ENCODE measurements at regions not wholly inside any gene's neighbourhood (a gene's known extent, or its start where the extent isn't known, plus 50 kb on each side); places are given as distances from the start of the nearest gene placed in this dataset.

GRCh38 chr4:66330125-66330524 is 659.8 kb upstream of the EPHA5 start:
- no peak for DNase-seq
- Histone ChIP-seq H3K27me3 (no peaks in the 10 kb centered on the region), H3K4me3 (no peak overlapping the region), H3K9me3 (no peaks in the 10 kb centered on the region), H3K36me3 (no peaks in the 10 kb centered on the region), H3K27ac (no peak overlapping the region), H3K4me1 (no peaks in the 10 kb centered on the region)
- no peak for TF ChIP-seq CTCF (IDR thresholded peaks at IDR 0.05)
- intact Hi-C loops (cut with DNase I; ENCODE audit: low total_unique reads) = no loop called here

GRCh38 chr4:66328803-66329574 is 658.7 kb upstream of the EPHA5 start:
- Histone ChIP-seq H3K4me3 (no peak overlapping the region), H3K36me3 (no peaks in the 10 kb centered on the region), H3K9me3 (no peaks in the 10 kb centered on the region), H3K4me1 (no peaks in the 10 kb centered on the region), H3K27me3 (no peaks in the 10 kb centered on the region), H3K27ac (no peak overlapping the region)
- DNase-seq = no peak
- intact Hi-C loops (cut with DNase I; ENCODE audit: low total_unique reads) = no loop called here
- TF ChIP-seq CTCF (IDR thresholded peaks at IDR 0.05) = no peak

GRCh38 chr4:66307641-66308438 is 637.6 kb upstream of the EPHA5 start:
- H3K9me3 ChIP-seq = no peaks in the 10 kb centered on the region
- DNase-seq = no peak
- H3K27ac ChIP-seq = no peak overlapping the region
- no peaks in the 10 kb centered on the region for H3K4me1 ChIP-seq
- no peaks in the 10 kb centered on the region for H3K36me3 ChIP-seq
- no peak overlapping the region for H3K4me3 ChIP-seq
- TF ChIP-seq CTCF (IDR thresholded peaks at IDR 0.05) = no peak
- intact Hi-C loops (cut with DNase I; ENCODE audit: low total_unique reads) = no loop called here
- no peaks in the 10 kb centered on the region for H3K27me3 ChIP-seq

DNA sequence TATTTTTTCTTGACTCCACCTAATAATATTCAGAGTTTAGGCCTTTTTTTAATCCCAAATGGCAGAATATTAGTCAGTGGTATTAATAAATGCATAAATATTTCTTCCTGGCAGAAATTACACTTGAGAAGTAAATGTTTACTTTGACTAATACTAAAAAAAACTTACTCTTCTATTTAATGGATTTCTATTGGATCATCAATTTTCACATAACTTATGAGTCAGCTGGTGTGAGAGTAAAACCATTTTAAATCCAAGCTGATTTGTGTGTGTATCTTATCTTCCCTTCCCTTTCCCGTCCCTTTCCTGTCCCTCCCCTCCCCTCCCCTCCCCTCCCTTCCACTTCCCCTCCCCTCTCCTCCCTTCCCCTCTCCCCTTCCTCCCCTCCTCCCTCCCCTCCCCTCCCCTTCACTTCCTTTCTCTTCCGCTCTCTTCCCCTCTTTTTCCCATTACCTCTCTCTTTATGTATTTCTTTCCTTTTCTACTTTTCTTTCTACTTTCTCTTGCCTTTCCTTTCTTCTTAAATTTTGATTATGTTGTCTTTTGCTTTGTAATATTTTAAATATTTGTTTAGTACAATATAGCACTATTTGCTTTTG is 630.1 kb upstream of the EPHA5 start:
- Histone ChIP-seq H3K27ac (no peak overlapping the region), H3K4me3 (no peak overlapping the region), H3K9me3 (no peaks in the 10 kb centered on the region), H3K4me1 (no peaks in the 10 kb centered on the region), H3K27me3 (no peaks in the 10 kb centered on the region), H3K36me3 (no peaks in the 10 kb centered on the region)
- TF ChIP-seq CTCF (IDR thresholded peaks at IDR 0.05) = no peak
- intact Hi-C loops (cut with DNase I; ENCODE audit: low total_unique reads) = no loop called here
- DNase-seq = no peak

GRCh38 chr4:66298569-66298968 is 628.3 kb upstream of the EPHA5 start:
- no peak for DNase-seq
- H3K4me3 ChIP-seq = no peak overlapping the region
- H3K27me3 ChIP-seq = no peaks in the 10 kb centered on the region
- TF ChIP-seq CTCF (IDR thresholded peaks at IDR 0.05) = no peak
- intact Hi-C loops (cut with DNase I; ENCODE audit: low total_unique reads) = no loop called here
- H3K27ac ChIP-seq = no peak overlapping the region
- H3K9me3 ChIP-seq = no peaks in the 10 kb centered on the region
- H3K4me1 ChIP-seq = no peaks in the 10 kb centered on the region
- no peaks in the 10 kb centered on the region for H3K36me3 ChIP-seq
